ENCODE measurements at regions not wholly inside any gene's neighbourhood (a gene's known extent, or its start where the extent isn't known, plus 50 kb on each side); places are given as distances from the start of the nearest gene placed in this dataset.

DNA sequence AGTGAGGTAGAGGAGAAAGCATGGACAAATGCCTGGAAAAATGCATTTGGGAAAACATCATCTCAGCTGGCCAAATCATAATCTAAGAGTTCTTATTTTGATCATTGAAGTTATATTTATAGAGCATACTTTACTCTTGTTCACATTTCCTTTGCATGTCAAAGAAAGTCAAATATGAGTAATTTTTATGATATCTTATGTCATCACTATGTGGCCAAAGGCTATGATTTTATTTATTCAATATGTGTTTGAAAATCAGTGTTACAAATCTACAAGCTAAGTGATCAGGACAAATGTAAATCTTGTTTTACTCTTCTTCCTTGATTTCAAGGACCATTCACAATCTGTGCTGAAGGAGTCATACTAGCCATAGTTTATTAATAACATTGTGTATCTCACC lies 237.2 kb upstream of the DPH6 start:
- no peak for DNase-seq

DNA sequence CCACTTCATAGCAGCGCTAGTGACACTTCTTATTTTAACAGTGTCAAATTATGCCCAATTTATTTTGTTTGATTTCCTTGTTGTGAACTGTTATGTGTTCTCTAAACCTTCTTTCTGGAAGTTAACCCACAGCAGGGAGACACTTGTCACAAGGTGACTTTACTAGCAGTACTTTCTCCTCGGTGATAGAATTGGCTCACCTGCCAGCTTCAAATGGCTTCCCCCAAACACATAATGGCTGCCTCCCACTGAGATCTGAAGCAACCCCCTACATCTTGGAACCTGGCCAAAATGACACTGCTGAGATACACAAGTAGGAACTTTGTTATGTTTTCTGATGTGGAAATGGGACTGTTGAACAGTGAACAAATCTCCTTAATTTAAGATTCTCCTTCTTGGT lies 238.8 kb upstream of the DPH6 start:
- DNase-seq, result no peak

DNA sequence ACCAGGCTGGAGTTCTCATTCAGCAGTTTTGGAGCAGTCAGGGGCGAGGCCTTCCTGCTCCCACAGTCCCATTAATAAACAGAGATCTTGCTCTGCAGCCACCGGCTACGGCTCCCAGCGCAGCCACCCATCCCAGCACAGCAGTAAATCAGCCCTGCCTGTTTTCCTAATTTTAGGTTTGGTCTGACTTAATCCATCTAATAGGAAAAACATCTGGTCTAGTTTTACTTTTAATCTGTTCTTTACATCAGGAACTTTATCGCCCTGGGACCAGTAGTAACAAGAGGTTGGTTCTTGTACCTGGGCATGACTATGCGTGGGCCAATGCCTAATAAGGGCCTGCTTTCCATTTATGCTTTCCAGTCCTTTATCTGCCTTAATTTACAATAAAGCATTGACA lies 264.0 kb upstream of the DPH6 start:
- no peak for DNase-seq

DNA sequence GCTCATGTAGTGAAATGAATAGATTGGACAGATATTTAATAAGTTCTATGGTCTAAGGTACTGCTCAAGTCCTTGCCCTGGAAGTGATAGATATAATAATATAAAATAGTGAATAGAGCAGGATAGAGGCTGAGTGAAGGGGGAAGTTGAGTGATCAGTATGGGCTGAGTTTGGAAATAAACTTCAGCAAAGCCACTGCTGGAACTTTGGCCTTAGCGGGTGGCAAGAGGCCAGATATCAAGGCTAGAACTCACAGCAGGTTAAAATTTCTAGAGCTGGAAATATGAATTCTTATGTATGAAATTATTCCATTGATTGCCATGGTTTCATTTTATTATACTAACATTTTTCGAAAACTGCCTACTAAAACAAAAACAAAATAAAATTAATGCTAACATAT lies 267.6 kb upstream of the DPH6 start:
- no peak for DNase-seq

DNA sequence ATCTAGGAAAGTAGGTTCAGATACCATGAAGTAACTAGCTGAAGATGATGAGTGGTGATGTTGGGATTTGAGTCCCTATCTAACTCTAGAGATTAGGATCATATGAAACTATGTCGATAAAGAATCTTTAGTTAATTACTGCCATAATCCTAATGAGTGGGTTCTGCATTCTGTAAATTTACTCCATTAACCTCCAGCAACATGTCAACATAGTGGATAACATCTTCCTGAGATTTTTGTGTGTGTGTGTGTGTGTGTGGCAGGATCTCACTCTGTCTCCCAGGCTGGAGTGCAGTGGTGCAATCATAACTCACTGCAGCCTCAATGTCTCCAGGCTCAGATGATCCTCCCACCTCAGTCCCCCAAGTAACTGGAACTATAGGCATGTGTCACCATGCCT lies 272.9 kb upstream of the DPH6 start:
- DNase-seq, result no peak

DNA sequence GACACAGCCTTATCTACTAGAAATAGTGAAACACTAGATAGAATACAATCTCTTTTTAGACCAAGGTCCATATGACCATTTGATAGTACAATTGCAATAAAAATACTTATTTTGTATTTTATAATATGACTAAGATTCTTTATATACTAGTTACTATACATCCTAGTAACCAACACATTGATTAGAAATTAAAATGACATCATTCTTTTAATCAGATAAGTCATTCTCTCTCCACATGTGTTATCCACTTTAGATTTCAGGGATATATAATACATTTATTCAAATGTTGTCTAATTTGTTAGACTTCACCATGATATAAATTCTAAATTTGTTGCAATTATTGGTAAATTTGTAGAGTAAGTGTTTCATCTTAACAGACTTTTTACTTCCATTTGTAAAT lies 276.2 kb upstream of the DPH6 start:
- no peak for DNase-seq

DNA sequence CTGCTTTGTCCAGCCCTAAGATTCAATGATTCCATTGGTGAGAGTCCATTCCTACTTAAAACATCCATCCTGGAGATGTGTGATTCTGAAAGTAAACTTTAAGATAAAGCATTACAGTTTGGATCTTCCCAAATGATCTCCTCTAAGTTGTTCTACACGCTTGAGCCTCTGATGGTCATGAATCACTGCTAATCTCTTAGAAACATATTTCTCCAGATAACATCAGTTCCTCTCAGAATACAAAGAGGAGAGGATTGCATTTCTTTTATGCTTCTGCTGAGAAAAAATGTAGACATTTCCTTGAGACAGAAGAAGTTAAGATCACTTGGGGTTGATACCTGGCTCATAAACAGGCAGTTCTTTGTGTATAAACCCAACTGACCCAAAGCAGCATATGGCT lies 281.2 kb upstream of the DPH6 start:
- no peak for DNase-seq

DNA sequence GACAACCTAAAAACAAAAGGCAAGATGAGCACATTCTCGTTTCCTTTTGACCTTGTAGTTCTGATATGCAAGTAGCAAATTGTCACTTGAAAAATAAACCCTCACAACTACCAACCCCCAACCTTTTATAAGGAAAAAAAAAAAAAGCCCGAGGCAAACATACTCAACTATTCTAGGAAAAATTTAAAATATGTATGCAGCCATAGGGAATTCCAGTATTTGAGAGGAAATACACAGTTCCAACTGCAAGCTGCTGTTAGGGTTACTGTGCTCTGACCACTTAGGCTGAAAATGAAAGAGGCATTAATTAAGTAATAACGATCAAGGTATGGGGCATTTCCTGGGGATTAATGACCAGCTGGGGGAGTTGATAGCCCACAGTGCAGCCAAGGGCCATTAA lies 281.9 kb upstream of the DPH6 start:
- DNase-seq, result no peak

DNA sequence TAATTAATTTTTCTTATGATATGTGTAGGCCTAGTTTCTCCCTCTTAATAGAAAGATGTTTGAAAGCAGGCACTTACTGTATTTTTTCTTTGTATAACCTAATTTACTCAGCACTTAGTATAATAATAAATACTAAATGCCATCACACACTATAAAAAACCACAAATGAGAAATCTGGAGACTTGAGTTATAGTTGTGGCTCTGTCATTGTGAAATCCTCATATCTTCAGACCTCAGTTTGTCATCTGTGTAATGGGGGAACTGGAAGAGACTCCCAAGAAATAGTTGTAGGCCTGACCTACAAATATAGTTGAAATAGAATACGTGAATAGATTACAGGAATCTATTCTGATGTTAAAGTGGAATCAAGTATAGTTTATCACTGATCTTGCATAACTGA lies 287.6 kb upstream of the DPH6 start:
- no peak for DNase-seq

DNA sequence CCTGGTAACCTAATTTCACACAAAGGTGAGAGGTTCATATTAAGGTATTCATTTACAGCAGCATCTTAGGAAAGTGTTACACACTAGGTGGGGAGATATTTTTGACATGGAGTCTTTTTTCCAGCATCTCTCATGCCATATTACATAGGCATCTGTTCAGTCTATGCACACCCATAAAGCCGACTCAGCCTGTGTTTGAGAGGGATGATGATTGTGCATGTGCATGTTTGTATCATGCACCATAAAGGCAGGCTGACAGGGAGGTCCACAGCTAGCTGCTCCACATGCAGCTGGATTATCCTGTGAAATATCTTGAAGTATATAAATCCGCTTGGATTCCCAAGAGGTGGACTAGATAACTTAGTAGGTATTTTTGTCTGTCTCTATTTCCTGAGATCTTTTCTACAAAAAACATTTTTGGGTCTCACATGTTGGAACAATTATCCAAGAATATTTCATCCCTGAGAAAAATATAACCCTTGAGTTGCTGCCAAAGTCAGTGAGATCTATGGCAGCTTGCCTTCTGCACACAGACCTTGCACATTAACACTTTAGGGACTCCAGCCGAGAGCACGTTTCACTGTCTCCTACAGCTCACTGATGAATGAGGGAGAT lies 288.4 kb upstream of the DPH6 start:
- no peak for DNase-seq

DNA sequence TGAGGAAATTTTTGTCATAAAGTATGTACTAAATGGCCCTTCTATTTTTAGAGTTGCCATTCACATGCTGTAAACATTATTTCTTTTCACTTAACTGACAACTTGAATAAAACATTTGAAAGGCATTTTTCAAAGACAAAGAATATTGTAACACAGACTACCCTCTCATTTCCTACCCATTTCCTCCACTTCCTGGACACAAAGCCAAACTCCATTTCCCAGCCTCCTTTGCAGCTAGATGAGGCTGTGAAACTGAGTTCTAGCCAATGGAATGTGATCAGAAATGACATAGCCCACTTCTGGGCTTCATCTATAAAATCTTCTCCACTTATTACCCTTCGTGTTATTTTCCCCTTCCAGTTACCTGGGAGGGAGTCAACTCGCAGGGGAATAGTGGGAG lies 288.9 kb upstream of the DPH6 start:
- no peak for DNase-seq

DNA sequence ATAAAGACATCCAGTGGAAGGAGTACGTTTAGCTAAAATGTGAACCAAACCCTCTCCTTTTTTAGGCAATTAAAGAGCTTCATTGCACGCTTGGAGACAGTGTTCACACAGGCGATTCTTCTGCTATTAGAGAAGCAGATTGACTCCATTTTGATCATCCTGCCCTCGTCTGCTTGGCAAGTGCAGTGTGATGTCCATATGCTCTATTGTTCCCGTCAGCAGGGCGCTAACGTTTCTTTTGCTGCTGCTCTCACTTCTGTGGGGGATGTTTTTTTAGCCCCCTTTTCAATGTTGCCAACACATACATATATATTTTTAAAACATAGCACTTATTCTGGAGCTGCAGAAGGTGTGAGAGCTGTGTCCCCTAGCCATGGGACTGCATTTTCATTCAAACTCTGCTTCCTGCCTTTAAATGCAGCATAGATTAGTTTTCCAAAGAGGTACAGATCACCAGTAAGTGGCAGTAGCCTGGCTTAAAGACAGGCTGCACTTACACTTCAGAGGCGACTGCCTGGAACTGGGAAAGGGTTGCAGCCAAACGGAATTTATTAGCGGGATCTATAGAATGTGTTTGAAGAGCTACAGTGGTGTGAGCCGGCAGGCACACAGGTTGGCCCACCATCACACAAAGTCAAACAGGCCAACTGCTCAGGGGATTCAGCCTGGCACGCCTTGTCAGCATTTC lies 292.6 kb upstream of the DPH6 start:
- no peak for DNase-seq

DNA sequence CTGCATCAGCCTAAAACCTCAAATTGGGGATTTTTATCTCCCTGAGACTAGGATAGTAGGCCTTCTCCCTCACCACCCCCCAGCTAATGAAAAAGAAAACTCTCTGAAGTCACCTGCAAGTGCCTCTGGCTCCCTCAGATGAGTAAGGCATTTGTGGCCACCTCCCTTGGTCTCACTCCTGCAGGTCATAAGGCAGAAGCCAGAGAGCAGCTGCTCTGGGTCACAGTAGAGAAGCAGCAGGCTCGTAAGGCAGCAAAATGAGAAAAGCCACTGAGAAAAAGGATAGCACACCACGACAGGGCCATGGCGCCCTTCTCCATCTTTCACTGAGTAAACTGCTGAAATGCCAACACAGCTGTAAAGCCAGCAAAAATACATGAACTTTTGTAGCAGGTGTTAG lies 296.7 kb upstream of the DPH6 start:
- DNase-seq, result no peak

DNA sequence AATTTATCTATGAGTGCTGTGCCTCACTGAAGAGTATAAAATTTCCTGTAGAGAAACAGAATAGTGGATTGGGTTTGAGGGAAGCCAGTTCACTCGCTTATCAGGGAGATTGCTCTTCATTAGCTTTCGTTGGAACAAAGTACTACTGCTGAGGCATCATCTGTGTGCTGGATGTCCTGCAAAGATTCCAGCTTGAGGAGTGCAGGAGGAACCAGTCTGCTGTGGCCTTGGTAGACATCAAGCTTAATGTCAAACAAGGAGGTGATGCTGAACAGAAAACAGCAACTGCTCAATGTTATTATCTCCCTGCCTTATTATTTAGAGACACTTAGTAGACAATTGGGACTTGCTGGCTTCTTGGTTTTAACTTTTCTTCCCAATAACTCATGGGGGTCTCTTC lies 297.5 kb upstream of the DPH6 start:
- no peak for DNase-seq

DNA sequence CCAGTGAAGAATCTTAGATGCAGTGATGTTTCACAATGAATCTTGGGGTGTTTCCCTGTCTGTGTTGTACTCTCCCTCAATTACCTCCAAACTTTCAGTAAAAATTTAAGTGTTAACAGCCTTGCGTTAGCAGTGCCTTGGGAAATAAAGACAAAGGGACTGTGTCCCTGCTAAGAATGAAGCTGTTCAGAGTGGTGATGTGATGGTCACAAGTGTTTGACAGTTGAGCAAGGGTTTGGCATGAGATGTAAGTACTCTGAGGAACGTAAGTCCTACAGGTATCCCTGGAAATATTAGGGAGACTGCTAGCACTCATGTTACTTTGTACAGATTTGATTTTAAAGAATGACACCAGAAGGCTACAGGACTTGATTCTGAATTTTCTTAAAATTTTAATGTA lies 304.3 kb upstream of the DPH6 start:
- no peak for DNase-seq

DNA sequence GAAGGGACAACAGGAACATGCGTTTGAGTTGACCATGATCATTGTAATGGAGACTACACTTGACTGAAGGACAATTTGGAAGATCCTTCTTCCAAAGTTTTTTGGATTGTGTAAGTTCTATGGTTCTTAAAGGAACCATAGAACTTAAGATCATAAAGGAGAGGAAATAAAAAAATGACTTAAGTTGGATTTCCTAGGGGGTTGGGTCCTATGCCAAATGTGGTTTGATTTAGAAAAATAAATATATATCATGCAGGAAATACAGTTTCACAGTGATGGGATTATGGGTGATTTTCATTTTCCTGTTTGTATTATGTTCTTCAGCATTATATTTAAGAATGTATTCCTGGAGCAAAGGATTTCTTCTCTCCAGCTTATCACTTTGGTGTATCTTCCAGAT lies 305.5 kb upstream of the DPH6 start:
- DNase-seq, result no peak

DNA sequence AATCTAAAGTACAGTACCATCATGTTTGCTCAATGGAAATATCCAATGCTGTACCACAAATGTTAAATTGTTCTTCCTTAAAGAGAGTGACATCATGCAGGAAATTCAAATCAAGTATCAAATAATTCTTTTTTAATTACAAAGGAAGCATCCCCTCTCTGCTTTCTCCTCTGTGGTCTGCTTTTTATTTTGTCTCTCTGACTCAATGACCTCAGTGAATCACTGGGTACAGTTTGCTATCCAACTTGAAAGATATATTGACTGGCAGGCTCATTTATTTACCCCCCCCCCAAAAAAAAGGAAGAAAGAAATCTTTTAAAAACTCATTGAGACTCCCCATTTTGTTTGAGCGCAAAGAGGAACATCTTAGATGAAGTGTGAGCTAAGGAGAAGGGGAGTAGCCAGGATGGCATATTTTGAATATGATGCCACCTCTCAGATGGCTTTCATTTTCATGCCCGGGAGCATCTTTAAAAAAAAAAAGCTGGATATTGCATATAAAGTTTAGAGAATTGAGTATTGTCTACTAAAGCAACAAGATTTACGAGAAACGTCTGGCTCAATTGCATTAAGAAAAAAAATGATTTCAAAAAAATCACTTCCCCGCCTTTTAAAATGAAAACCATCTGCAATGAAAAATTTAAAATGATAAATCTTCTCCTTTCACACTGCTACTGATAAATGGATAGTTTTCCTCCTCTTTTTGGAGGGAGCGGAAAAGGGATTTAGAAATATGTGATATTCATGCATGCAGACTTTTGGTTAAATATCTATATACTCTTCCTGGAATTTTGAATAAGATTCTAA lies 307.1 kb upstream of the DPH6 start:
- no peak for DNase-seq

DNA sequence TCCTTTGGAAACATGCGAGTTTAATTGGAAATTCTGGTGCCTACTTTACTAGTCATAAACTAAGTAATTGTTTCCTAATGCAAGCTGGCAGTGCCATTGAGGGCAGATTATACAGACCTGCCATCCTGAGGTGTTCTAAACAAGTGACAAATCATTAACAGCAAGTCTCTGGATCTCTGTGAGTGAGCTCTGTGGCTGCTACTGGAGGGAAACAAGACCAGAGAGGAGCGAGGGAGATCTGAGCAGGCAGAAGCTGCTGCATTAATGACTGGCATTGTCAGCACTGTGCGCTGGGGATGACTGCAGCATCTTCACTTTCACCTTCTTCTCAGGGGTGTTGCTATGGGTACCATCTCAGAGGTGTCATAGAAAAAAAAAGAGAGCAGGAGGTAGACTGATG lies 308.4 kb upstream of the DPH6 start:
- DNase-seq, result no peak

DNA sequence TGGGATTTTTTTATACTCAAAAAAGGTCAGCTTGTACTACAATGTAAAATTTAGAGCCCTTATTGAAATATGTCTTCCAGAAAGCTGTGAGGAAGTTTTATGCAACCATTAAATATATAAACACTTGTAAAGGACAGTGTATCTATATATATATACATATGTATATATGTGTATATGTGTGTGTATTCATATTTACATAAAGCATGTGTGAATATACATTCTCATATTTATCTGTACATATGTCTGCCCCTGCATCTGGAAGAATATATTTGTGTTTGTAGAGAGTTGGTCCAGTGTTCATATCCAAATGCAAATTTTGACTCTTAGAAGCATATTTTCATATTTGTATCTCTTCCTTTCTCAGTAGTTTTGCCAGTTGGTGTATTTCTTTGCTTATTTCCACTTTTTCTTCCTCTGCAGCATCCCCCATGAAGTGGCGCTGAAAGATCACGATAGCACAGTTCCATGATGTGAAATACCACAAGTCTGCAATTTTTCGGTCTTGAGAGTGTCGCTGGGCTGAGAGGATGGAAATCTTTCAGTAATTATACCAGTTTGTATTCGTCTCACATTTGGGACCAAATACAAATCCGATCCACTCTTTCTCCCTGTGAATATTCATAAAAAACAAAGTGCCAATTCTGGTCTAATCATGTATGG lies 311.7 kb upstream of the DPH6 start:
- DNase-seq, result no peak

DNA sequence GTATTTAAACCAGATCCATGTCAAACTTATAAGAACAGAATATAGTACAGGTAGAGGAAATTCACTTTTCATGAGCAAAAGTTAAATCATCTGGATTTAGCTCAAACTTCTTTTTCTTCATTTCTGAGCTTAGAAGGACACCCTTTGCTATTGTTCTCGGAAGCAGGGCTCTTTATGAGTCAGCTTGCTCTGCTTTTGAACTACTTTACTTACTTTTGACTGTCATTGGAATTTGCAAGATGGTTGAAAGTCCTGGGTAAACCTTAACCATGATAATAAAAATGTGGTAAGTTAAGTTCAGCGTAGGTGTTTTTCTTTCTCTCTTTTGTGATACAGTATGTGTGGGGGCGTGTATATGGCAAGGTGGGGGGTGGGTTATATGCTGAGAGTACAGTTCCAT lies 312.7 kb upstream of the DPH6 start:
- no peak for DNase-seq

DNA sequence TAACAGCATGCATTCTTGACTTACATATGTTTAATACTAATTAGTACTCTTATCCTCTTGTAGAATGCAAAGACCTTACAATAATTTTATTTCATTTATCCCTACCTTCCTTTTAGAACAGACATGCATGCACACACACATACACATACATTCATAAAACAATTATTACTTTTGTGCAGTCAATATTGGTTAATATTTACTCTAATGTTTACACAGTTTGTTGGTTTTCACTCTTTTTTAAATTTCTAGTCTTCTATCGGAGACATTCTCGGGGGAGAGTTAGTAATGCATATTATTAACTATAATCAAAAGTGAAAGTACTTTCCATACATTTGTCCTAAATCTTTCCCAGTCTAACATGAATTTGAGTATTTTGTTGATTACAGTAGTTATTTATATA lies 317.7 kb upstream of the DPH6 start:
- no peak for DNase-seq

DNA sequence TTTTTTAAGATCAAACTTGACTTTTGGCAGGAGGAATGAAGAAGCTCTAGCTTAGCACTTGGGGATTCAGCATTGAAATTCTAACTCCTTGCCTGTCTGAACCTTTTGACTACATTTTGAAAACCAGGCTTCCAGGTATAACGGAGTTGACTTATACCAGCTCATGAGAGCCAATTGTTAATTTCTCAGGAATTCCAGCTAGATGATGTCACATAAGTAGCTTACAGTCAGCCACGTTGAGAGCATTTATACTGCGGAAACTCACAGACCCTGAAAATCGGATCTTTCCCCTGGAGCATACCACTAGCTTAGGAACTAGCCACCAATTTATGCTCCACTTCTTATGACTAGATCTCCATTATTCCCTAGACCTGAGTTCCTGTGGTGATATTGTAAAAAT lies 321.4 kb upstream of the DPH6 start:
- DNase-seq, result no peak

DNA sequence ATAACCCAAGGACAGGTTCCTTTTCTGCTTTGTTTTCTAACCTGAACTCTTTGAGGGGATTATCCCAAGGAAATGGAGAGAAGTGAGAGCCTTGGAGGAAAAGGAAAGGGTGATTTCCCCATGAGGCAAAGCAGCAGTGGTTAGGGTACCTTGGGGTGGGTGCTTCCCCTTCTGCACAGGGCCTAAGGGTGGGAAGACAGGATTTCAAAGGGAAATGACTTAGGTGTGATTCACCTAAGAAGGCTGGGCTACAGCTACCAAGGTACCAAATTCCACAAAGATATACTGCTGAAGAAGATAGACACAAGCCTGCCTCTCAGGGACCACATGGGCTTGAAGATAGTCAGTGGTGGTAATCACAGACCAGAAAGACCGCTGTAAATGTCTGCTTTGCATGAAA lies 325.3 kb upstream of the DPH6 start:
- DNase-seq, result no peak

DNA sequence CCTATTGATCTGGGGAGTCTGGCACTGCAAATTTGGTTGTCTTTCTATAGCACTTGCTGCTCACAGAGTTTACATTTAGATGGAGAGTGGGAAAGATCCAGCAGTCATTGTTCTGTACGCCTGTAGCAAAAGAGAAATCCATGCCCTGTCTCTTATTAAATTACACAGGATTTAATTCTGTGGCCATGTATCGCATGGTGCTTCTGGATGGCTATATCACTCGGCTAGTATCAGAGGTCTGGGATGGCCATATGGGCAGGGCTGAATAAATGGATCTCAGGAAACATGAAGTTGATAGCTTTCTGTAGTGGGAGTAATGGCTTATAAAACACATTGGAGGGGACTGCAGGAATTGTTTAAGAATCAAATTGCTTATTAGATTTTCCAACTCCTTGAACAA lies 325.8 kb upstream of the DPH6 start:
- DNase-seq, result no peak

All from CD4-positive, alpha-beta T cell treated with Interleukin-12 subunit alpha and Interleukin-12 subunit beta, for 1 hour (primary cell).